ENCODE measurements at regions not wholly inside any gene's neighbourhood (a gene's known extent, or its start where the extent isn't known, plus 50 kb on each side); places are given as distances from the start of the nearest gene placed in this dataset.

- Histone ChIP-seq H3K9me3 (ENCODE audit: severe bottlenecking) (peaks cover 5% of the 10 kb centered on the region), H3K27ac (no peak overlapping the region), H3K36me3 (no peaks in the 10 kb centered on the region), H3K27me3 (ENCODE audit: insufficient read depth, low read depth, severe bottlenecking) (no peaks in the 10 kb centered on the region), H3K4me3 (ENCODE audit: low read depth, low read length) (no peak overlapping the region)
- DNase-seq = no peak
- no peak for TF ChIP-seq CTCF (IDR thresholded peaks at IDR 0.05; ENCODE audit: low read depth, low read length)
Measured at GRCh38 chr1:208962867-208963266, 620.6 kb upstream of the CAMK1G start.

- Histone ChIP-seq H3K36me3 (no peaks in the 10 kb centered on the region), H3K4me3 (ENCODE audit: low read depth, low read length) (no peak overlapping the region), H3K27ac (no peak overlapping the region), H3K27me3 (ENCODE audit: insufficient read depth, low read depth, severe bottlenecking) (no peaks in the 10 kb centered on the region), H3K9me3 (ENCODE audit: severe bottlenecking) (no peaks in the 10 kb centered on the region)
- no peak for TF ChIP-seq CTCF (IDR thresholded peaks at IDR 0.05; ENCODE audit: low read depth, low read length)
- DNase-seq = no peak
Measured at GRCh38 chr1:208965351-208965750, 618.2 kb upstream of the CAMK1G start.

- Histone ChIP-seq H3K9me3 (ENCODE audit: severe bottlenecking) (no peaks in the 10 kb centered on the region), H3K4me3 (ENCODE audit: low read depth, low read length) (no peak overlapping the region), H3K27me3 (ENCODE audit: insufficient read depth, low read depth, severe bottlenecking) (no peaks in the 10 kb centered on the region), H3K36me3 (no peaks in the 10 kb centered on the region), H3K27ac (no peak overlapping the region)
- no peak for TF ChIP-seq CTCF (IDR thresholded peaks at IDR 0.05; ENCODE audit: low read depth, low read length)
- DNase-seq = no peak
Measured at GRCh38 chr1:208967334-208967733, 616.2 kb upstream of the CAMK1G start.

- H3K27me3 ChIP-seq (ENCODE audit: insufficient read depth, low read depth, severe bottlenecking) = no peaks in the 10 kb centered on the region
- no peak for DNase-seq
- H3K9me3 ChIP-seq (ENCODE audit: severe bottlenecking) = no peaks in the 10 kb centered on the region
- no peaks in the 10 kb centered on the region for H3K36me3 ChIP-seq
- no peak overlapping the region for H3K4me3 ChIP-seq (ENCODE audit: low read depth, low read length)
- H3K27ac ChIP-seq = no peak overlapping the region
- no peak for TF ChIP-seq CTCF (IDR thresholded peaks at IDR 0.05; ENCODE audit: low read depth, low read length)
Measured at GRCh38 chr1:208974717-208975116, 608.8 kb upstream of the CAMK1G start.

- no peak for TF ChIP-seq CTCF (IDR thresholded peaks at IDR 0.05; ENCODE audit: low read depth, low read length)
- Histone ChIP-seq H3K4me3 (ENCODE audit: low read depth, low read length) (no peak overlapping the region), H3K27me3 (ENCODE audit: insufficient read depth, low read depth, severe bottlenecking) (no peaks in the 10 kb centered on the region), H3K36me3 (no peaks in the 10 kb centered on the region), H3K9me3 (ENCODE audit: severe bottlenecking) (no peaks in the 10 kb centered on the region), H3K27ac (no peak overlapping the region)
- DNase-seq = no peak
Measured at GRCh38 chr1:208975456-208975855, 608.1 kb upstream of the CAMK1G start.

- Histone ChIP-seq H3K36me3 (no peaks in the 10 kb centered on the region), H3K27ac (no peak overlapping the region), H3K9me3 (ENCODE audit: severe bottlenecking) (no peaks in the 10 kb centered on the region), H3K27me3 (ENCODE audit: insufficient read depth, low read depth, severe bottlenecking) (no peaks in the 10 kb centered on the region), H3K4me3 (ENCODE audit: low read depth, low read length) (no peak overlapping the region)
- no peak for TF ChIP-seq CTCF (IDR thresholded peaks at IDR 0.05; ENCODE audit: low read depth, low read length)
- no peak for DNase-seq
Measured at GRCh38 chr1:208977012-208977411, 606.5 kb upstream of the CAMK1G start.

Data from WERI-Rb-1 (cell line).